OCI-LY3 (cell line): ENCODE measurements at regions not wholly inside any gene's neighbourhood (a gene's known extent, or its start where the extent isn't known, plus 50 kb on each side); places are given as distances from the start of the nearest gene placed in this dataset.

Experiments used
- H2AFZ ChIP-seq: fragments of 200-600, 300-600 bp; shearing (Covaris generic); 2 replicates; pipeline ENCODE4 v1.6.0; 2014; ENCODE audit warnings: antibody characterized with exemption, low read depth, low read length
- H3K27ac ChIP-seq: fragments of 200-600, 300-600 bp; sonication (generic); 2 replicates; pipeline ENCODE4 v1.5.1; 2014; ENCODE audit warnings: mild to moderate bottlenecking, low read length, moderate library complexity, mixed read lengths
- H3K27me3 ChIP-seq: fragments of 200-600, 300-600 bp; sonication (generic); 2 replicates; pipeline ENCODE4 v1.6.1; 2014; ENCODE audit warnings: low read depth, low read length, mixed read lengths
- H3K36me3 ChIP-seq: fragments of 200-600, 300-600 bp; sonication (generic); replicated peaks from 2 replicates; pipeline ENCODE3; 2014; ENCODE audit warnings: low read depth, low read length, mixed read lengths
- H3K4me1 ChIP-seq: fragments of 300-600, 200-600 bp; sonication (generic); 2 replicates; pipeline ENCODE4 v1.6.1; 2014; ENCODE audit warnings: low read length, mixed read lengths
- H3K4me2 ChIP-seq: fragments of 200-600, 300-600 bp; sonication (generic); 2 replicates; pipeline ENCODE4 v1.6.1; 2014; ENCODE audit warnings: low read length, mixed read lengths
- H3K4me3 ChIP-seq: fragments of 300-600, 200-600 bp; sonication (generic); 2 replicates; pipeline ENCODE4 v1.5.1; 2014; ENCODE audit warnings: antibody characterized with exemption, mild to moderate bottlenecking, low read length, moderate library complexity
- H3K79me2 ChIP-seq: fragments of 300-600, 200-600 bp; shearing (Covaris generic); 2 replicates; pipeline ENCODE4 v1.6.1; 2014; ENCODE audit warnings: mild to moderate bottlenecking, low read length, mixed read lengths
- H3K9ac ChIP-seq: fragments of 300-600, 200-600 bp; shearing (Covaris generic); 2 replicates; pipeline ENCODE4 v1.6.0; 2014; ENCODE audit warnings: mild to moderate bottlenecking, low read length, moderate library complexity
- H3K9me3 ChIP-seq: fragments of 200-600, 300-600 bp; shearing (Covaris generic); 2 replicates; pipeline ENCODE4 v1.6.1; 2014; ENCODE audit warnings: low read length, mixed read lengths; ENCODE audit not compliant: insufficient read depth
- H4K20me1 ChIP-seq: fragments of 200-600, 300-600 bp; sonication (generic); 2 replicates; pipeline ENCODE4 v1.6.1; 2016; ENCODE audit warnings: low read length, mixed read lengths; ENCODE audit not compliant: insufficient read depth
- EZH2phosphoT487 ChIP-seq: fragments of 200-600 bp; shearing (Covaris generic); IDR thresholded peaks from 2 replicates; pipeline ENCODE4 v1.6.1; 2018; ENCODE audit warnings: antibody characterized with exemption, mixed run types, low read depth
- TF ChIP-seq, protein P1 (sequence below): fragments of 200-600, 300-600 bp; sonication (generic); IDR thresholded peaks from 2 replicates; pipeline ENCODE4 v1.5.1; 2014; ENCODE audit warnings: antibody characterized with exemption, low read length, low read depth

DNA sequence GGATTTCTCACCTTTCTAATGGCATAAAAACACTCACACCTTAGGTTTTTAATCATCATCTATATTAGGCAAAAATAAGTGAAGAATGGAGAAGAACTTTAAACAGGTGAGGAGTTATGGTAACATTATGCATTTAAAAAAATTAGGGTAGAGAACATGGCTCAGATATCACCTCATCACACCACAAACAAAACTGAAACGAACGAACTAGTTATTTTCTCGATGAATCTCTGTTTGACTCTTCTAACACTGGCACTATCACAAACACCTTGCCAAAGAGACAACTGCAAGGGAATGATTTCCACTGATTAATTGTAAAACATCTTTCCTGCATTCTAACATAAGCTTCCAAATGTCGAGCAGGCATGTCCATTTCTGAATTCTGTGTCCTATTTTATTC is 286.1 kb upstream of the GJE1 start:
- no peaks in the 10 kb centered on the region for H4K20me1 ChIP-seq
- H3K27ac ChIP-seq, result no peak overlapping the region
- H3K9ac ChIP-seq, result no peak overlapping the region
- TF ChIP-seq EZH2phosphoT487, result no peak
- TF ChIP-seq, protein P1, sequence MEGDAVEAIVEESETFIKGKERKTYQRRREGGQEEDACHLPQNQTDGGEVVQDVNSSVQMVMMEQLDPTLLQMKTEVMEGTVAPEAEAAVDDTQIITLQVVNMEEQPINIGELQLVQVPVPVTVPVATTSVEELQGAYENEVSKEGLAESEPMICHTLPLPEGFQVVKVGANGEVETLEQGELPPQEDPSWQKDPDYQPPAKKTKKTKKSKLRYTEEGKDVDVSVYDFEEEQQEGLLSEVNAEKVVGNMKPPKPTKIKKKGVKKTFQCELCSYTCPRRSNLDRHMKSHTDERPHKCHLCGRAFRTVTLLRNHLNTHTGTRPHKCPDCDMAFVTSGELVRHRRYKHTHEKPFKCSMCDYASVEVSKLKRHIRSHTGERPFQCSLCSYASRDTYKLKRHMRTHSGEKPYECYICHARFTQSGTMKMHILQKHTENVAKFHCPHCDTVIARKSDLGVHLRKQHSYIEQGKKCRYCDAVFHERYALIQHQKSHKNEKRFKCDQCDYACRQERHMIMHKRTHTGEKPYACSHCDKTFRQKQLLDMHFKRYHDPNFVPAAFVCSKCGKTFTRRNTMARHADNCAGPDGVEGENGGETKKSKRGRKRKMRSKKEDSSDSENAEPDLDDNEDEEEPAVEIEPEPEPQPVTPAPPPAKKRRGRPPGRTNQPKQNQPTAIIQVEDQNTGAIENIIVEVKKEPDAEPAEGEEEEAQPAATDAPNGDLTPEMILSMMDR, result no peak
- no peaks in the 10 kb centered on the region for H3K36me3 ChIP-seq
- H3K9me3 ChIP-seq, result no peaks in the 10 kb centered on the region
- H3K79me2 ChIP-seq, result no peaks in the 10 kb centered on the region
- no peaks in the 10 kb centered on the region for H3K4me1 ChIP-seq
- no peak overlapping the region for H2AFZ ChIP-seq
- H3K27me3 ChIP-seq, result no peaks in the 10 kb centered on the region
- H3K4me2 ChIP-seq, result no peak overlapping the region
- no peak overlapping the region for H3K4me3 ChIP-seq

DNA sequence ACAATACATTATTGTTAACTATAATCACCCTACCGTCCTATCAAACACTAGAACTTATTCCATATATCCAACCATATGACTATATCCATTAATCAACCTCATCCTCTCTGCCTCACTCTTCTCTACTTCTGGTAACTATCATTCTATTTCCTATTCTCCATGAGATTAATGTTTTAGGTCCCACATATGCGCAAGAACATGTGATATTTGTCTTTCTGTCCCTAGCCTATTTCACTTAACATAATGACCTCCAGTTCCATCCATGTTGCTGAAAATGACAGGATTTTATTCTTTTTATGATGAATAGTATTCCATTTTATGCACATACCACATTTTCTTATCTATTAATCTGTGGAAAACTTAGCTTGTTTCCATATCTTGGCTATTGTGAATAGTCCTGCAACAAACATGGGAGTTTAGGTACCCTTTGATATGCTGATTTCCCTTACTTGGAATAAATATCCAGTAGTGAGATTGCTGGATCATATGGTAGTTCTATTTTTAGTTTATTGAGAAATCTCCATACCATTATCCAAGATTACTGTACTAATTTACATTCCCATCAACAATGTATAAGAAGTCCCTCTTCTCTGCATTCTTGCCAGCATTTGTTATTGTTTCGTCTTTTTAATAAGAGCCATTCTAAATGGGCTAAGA is 289.4 kb upstream of the GJE1 start:
- TF ChIP-seq EZH2phosphoT487, result no peak
- TF ChIP-seq, protein P1, result no peak
- no peak overlapping the region for H3K4me2 ChIP-seq
- H3K9ac ChIP-seq, result no peak overlapping the region
- no peaks in the 10 kb centered on the region for H3K79me2 ChIP-seq
- no peaks in the 10 kb centered on the region for H3K4me1 ChIP-seq
- no peaks in the 10 kb centered on the region for H3K9me3 ChIP-seq
- no peaks in the 10 kb centered on the region for H4K20me1 ChIP-seq
- H3K4me3 ChIP-seq, result no peak overlapping the region
- no peaks in the 10 kb centered on the region for H3K36me3 ChIP-seq
- no peak overlapping the region for H3K27ac ChIP-seq
- no peak overlapping the region for H2AFZ ChIP-seq
- no peaks in the 10 kb centered on the region for H3K27me3 ChIP-seq

DNA sequence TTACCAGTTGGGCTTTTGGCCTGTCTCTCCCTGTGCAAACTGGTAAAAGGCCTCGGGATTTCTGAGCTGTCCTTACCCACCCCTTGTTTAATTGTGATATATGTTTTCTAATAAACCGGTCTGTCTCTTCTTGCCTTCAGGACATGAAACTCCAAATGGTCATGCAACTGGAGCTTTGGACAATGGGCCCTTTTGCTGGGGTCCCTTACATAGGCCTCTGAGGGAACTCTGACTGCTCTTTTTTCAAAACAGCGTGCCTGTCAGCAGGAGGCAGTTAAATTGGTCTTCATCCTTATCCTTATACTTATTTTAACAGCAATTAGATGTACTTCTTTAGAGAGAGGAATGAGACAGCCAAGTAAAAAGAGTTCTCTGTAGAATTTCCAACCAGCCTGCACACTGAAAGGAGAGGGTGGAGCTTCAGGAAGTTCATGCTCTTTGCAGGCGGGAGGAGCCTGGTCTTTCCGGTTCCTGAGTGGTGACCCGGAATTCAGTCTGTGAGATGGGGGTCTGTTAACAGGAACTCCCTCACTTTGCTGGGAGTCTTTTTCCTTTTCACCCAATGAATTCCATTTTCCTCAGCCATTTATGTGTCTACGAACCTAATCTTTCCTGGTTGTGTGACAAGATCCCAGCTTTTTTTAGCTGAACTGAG is 299.6 kb upstream of the GJE1 start:
- Histone ChIP-seq H3K4me1 (no peaks in the 10 kb centered on the region), H3K4me2 (no peak overlapping the region), H3K9ac (no peak overlapping the region), H2AFZ (no peak overlapping the region), H3K4me3 (no peak overlapping the region), H3K79me2 (no peaks in the 10 kb centered on the region), H3K9me3 (no peaks in the 10 kb centered on the region), H3K27ac (no peak overlapping the region), H3K27me3 (no peaks in the 10 kb centered on the region), H3K36me3 (no peaks in the 10 kb centered on the region), H4K20me1 (no peaks in the 10 kb centered on the region)
- TF ChIP-seq, protein P1, result no peak
- TF ChIP-seq EZH2phosphoT487, result no peak

DNA sequence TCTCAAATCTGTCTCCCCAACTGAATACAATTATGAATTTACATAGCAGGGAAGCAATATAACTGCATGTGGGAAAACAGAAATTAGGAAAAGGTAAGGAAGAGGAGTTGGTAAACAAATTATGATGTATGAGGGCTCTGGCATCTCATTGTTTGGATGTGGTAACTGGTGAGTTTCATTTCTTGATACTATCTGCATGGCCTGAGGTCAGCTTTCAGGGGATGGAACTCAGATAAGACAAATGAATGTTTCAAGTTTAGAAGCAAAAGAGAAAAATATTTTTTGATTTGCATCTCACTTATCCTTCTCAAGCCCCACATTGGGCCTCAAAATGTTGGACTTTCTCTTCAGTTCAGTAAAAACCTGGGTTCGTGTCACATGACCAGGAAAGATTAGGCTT is 302.2 kb upstream of the GJE1 start:
- Histone ChIP-seq H3K27ac (no peak overlapping the region), H3K4me2 (no peak overlapping the region), H3K9me3 (no peaks in the 10 kb centered on the region), H3K9ac (no peak overlapping the region), H3K4me1 (no peaks in the 10 kb centered on the region), H3K79me2 (no peaks in the 10 kb centered on the region), H3K4me3 (no peak overlapping the region), H4K20me1 (no peaks in the 10 kb centered on the region), H2AFZ (no peak overlapping the region), H3K27me3 (no peaks in the 10 kb centered on the region), H3K36me3 (no peaks in the 10 kb centered on the region)
- no peak for TF ChIP-seq EZH2phosphoT487
- TF ChIP-seq, protein P1, result no peak
